Fibroblast of lung (primary cell): ENCODE measurements at regions not wholly inside any gene's neighbourhood (a gene's known extent, or its start where the extent isn't known, plus 50 kb on each side); places are given as distances from the start of the nearest gene placed in this dataset.

Experiments
- DNase-seq, 2 donors: peaks; one replicate each; pipeline versions ENCODE4 v3.0.0 to v3.0.0-alpha.2; 2010; ENCODE audit warnings: low read depth in 2 of 2
- H2AFZ ChIP-seq: 2 replicates; pipeline ENCODE4 v1.5.1; 2012; ENCODE audit warnings: low read length, control low read depth, inconsistent platforms
- H3K27ac ChIP-seq: 2 replicates; pipeline ENCODE4 v1.5.1; 2011; ENCODE audit warnings: low read length, control low read depth; ENCODE audit not compliant: insufficient read depth
- H3K27me3 ChIP-seq: 2 replicates; pipeline ENCODE4 v1.5.1; 2011; ENCODE audit warnings: mild to moderate bottlenecking, low read length; ENCODE audit not compliant: control insufficient read depth, insufficient read depth
- H3K36me3 ChIP-seq: 2 replicates; pipeline ENCODE4 v1.5.1; 2011; ENCODE audit warnings: low read length; ENCODE audit not compliant: control insufficient read depth, insufficient read depth
- H3K4me1 ChIP-seq: 2 replicates; pipeline ENCODE4 v1.5.1; 2011; ENCODE audit warnings: low read length; ENCODE audit not compliant: control insufficient read depth, insufficient read depth; ENCODE audit errors: extremely low read depth
- H3K4me2 ChIP-seq: 2 replicates; pipeline ENCODE4 v1.5.1; 2011; ENCODE audit warnings: low read length, control low read depth; ENCODE audit not compliant: insufficient read depth; ENCODE audit errors: extremely low read depth
- H3K4me3 ChIP-seq, 4 experiments: fragments of 200-600 bp in 1 of 4; sonication (generic) in 1 of 4; replicated peaks in 1 of 4; 2 replicates each; pipeline ENCODE4 v1.5.1; 2011 to 2016; ENCODE audit warnings: low read length in 4 of 4, low read depth in 3 of 4, mild to moderate bottlenecking in 3 of 4, control low read depth in 2 of 4, inconsistent platforms in 1 of 4, mixed read lengths in 1 of 4; ENCODE audit not compliant: insufficient read depth in 1 of 4; ENCODE audit errors: control extremely low read depth in 1 of 4
- H3K79me2 ChIP-seq: 2 replicates; pipeline ENCODE4 v1.5.1; 2012; ENCODE audit warnings: mild to moderate bottlenecking, low read length, inconsistent platforms; ENCODE audit not compliant: control insufficient read depth, insufficient read depth
- H3K9ac ChIP-seq: 2 replicates; pipeline ENCODE4 v1.5.1; 2011; ENCODE audit warnings: mild to moderate bottlenecking, low read length, control low read depth; ENCODE audit not compliant: insufficient read depth
- H3K9me3 ChIP-seq: 2 replicates; pipeline ENCODE4 v1.5.1; 2012; ENCODE audit warnings: low read depth, low read length; ENCODE audit not compliant: control insufficient read depth, insufficient read depth
- H4K20me1 ChIP-seq: 2 replicates; pipeline ENCODE4 v1.5.1; 2011; ENCODE audit warnings: low read length; ENCODE audit not compliant: control insufficient read depth, insufficient read depth; ENCODE audit errors: extremely low read depth
- CTCF ChIP-seq, 2 donors: IDR thresholded peaks in 1 of 2; conservative IDR thresholded peaks in 1 of 2; 1 replicate in 1 of 2; 2 replicates in 1 of 2; pipeline ENCODE4 v1.5.1; 2011 to 2012; ENCODE audit warnings: low read length in 2 of 2, control low read depth in 1 of 2, inconsistent platforms in 1 of 2, low read depth in 1 of 2, mild to moderate bottlenecking in 1 of 2
- EZH2 ChIP-seq: IDR thresholded peaks from 2 replicates; pipeline ENCODE4 v1.5.1; 2012; ENCODE audit warnings: low read length, control low read depth, mild to moderate bottlenecking; ENCODE audit errors: missing control alignments

GRCh38 chr2:67260343-67261277 is 136.5 kb upstream of the ETAA1 start:
- peak overlapping the region; percentile 87 for H3K27ac ChIP-seq
- H3K4me2 ChIP-seq, result peak overlapping the region; percentile 66
- H3K4me3 ChIP-seq, result peak overlapping the region; percentile 1 to 50 (median 20)
- no peaks in the 10 kb centered on the region for H3K4me1 ChIP-seq
- H3K9me3 ChIP-seq, result no peaks in the 10 kb centered on the region
- TF ChIP-seq CTCF (conservative IDR thresholded peaks at IDR 0.05 in 1 of 2, IDR thresholded peaks at IDR 0.05 in 1 of 2; ENCODE audit: low read depth in 1 of 2, low read length in 2 of 2), result no peak
- TF ChIP-seq EZH2, result no peak
- H3K36me3 ChIP-seq, result no peaks in the 10 kb centered on the region
- H4K20me1 ChIP-seq, result no peaks in the 10 kb centered on the region
- H3K79me2 ChIP-seq, result no peaks in the 10 kb centered on the region
- H3K27me3 ChIP-seq, result no peaks in the 10 kb centered on the region
- peak; percentile 100 for DNase-seq
- H2AFZ ChIP-seq, result no peak overlapping the region
- peak overlapping the region; percentile 28 for H3K9ac ChIP-seq

- no peaks in the 10 kb centered on the region for H3K27me3 ChIP-seq
- TF ChIP-seq CTCF (conservative IDR thresholded peaks at IDR 0.05 in 1 of 2, IDR thresholded peaks at IDR 0.05 in 1 of 2; ENCODE audit: low read depth in 1 of 2, low read length in 2 of 2) (no peak), EZH2 (no peak)
- H3K79me2 ChIP-seq, result no peaks in the 10 kb centered on the region
These were observed 129.9 kb upstream of the ETAA1 start for GRCh38 chr2:67267241-67267640.

GRCh38 chr2:67268797-67269196 is 128.3 kb upstream of the ETAA1 start:
- H3K27ac ChIP-seq, result no peak overlapping the region
- no peaks in the 10 kb centered on the region for H3K4me1 ChIP-seq
- H2AFZ ChIP-seq, result no peak overlapping the region
- H3K9me3 ChIP-seq, result no peaks in the 10 kb centered on the region
- peak; percentile 75 to 78 for DNase-seq
- no peaks in the 10 kb centered on the region for H3K27me3 ChIP-seq
- no peaks in the 10 kb centered on the region for H3K79me2 ChIP-seq
- H3K4me2 ChIP-seq, result no peak overlapping the region
- TF ChIP-seq CTCF (conservative IDR thresholded peaks at IDR 0.05 in 1 of 2, IDR thresholded peaks at IDR 0.05 in 1 of 2; ENCODE audit: low read depth in 1 of 2, low read length in 2 of 2), result no peak
- TF ChIP-seq EZH2, result no peak
- no peak overlapping the region for H3K9ac ChIP-seq
- no peaks in the 10 kb centered on the region for H3K36me3 ChIP-seq
- H4K20me1 ChIP-seq, result no peaks in the 10 kb centered on the region
- H3K4me3 ChIP-seq, result no peak overlapping the region

More at GRCh38 chr2:67267241-67267640, 129.9 kb upstream of the ETAA1 start:
- H3K4me3 ChIP-seq, result no peak overlapping the region
- H4K20me1 ChIP-seq, result no peaks in the 10 kb centered on the region
- H3K9ac ChIP-seq, result no peak overlapping the region
- no peaks in the 10 kb centered on the region for H3K4me1 ChIP-seq
- H3K4me2 ChIP-seq, result no peak overlapping the region
- H2AFZ ChIP-seq, result no peak overlapping the region
- no peak for DNase-seq
- no peak overlapping the region for H3K27ac ChIP-seq
- no peaks in the 10 kb centered on the region for H3K36me3 ChIP-seq
- H3K9me3 ChIP-seq, result no peaks in the 10 kb centered on the region
